ENCODE measurements at regions not wholly inside any gene's neighbourhood (a gene's known extent, or its start where the extent isn't known, plus 50 kb on each side); places are given as distances from the start of the nearest gene placed in this dataset.

GRCh38 chr18:22082408-22082807 lies 87.0 kb upstream of the GATA6 start:
- H3K36me3 Mint-ChIP-seq (ENCODE audit: low read depth) = no peaks in the 10 kb centered on the region

GRCh38 chr18:22084547-22084946 lies 84.8 kb upstream of the GATA6 start:
- ChIA-PET CTCF (no interaction called here), POLR2A (no interaction called here)
- no peak for DNase-seq
- Mint-ChIP-seq H3K36me3 (ENCODE audit: low read depth) (no peaks in the 10 kb centered on the region), H3K4me1 (no peaks in the 10 kb centered on the region), H3K27ac (no peak overlapping the region), H3K9me3 (peaks cover 3% of the 10 kb centered on the region), H3K27me3 (no peaks in the 10 kb centered on the region), H3K4me3 (no peak overlapping the region)

More at GRCh38 chr18:22082408-22082807, 87.0 kb upstream of the GATA6 start:
- Mint-ChIP-seq H3K27me3 (no peaks in the 10 kb centered on the region), H3K4me1 (no peaks in the 10 kb centered on the region), H3K27ac (no peak overlapping the region), H3K4me3 (no peak overlapping the region), H3K9me3 (peaks cover 3% of the 10 kb centered on the region)
- ChIA-PET CTCF (no interaction called here), POLR2A (no interaction called here)
- no peak for DNase-seq

DNA sequence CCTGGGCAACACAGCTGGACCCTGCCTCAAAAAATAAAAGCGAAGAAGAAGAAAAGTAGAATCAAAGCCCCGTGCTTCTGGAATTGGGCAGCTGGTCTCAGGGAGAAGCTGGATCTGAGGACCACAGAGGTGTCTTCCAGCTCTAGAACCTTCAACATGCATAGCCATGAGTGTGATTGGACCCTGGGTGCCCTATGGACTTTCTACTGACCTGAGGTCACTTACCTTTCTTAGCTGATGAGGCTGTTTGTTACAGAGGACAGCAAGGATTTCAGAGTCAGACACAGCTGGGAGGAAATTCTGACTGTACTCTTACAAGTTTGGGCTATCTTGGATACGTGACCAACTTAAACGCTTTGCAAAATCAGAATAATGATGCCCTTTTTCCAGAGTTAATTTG lies 82.4 kb upstream of the GATA6 start:
- ChIA-PET POLR2A (no interaction called here), CTCF (interaction anchor here (0.6 kb wide), 1 partner anchor 583 kb away, joined by 5 read pairs; no protein-coding TSS in a partner anchor)
- Mint-ChIP-seq H3K27ac (no peak overlapping the region), H3K9me3 (no peaks in the 10 kb centered on the region), H3K4me1 (no peaks in the 10 kb centered on the region), H3K4me3 (no peak overlapping the region), H3K27me3 (no peaks in the 10 kb centered on the region), H3K36me3 (ENCODE audit: low read depth) (no peaks in the 10 kb centered on the region)
- DNase-seq = no peak

DNA sequence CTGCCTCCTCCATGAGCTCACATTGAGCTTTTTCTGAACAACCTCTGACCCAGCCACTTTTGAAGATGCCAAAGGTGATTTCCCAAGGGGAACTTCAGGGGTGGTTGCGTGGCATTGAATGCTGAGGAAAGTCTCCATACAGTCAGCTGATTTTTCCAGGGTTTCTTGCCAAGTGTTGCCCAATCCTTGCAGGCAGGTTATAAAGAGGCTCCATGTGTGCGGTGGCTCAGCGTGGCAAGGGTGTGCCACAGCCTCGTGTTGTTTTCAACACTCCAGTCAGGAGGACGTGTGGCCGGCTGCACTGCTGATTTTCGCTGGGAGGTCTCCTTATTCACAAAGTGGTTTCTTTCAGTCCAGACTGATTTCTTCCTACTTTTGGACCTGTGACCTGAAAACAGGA lies 81.4 kb upstream of the GATA6 start:
- no peak overlapping the region for H3K4me3 Mint-ChIP-seq
- POLR2A ChIA-PET = no interaction called here
- DNase-seq = no peak
- no peak overlapping the region for H3K27ac Mint-ChIP-seq
- H3K36me3 Mint-ChIP-seq (ENCODE audit: low read depth) = no peaks in the 10 kb centered on the region
- CTCF ChIA-PET = no interaction called here
- no peaks in the 10 kb centered on the region for H3K27me3 Mint-ChIP-seq
- no peaks in the 10 kb centered on the region for H3K4me1 Mint-ChIP-seq
- no peaks in the 10 kb centered on the region for H3K9me3 Mint-ChIP-seq

DNA sequence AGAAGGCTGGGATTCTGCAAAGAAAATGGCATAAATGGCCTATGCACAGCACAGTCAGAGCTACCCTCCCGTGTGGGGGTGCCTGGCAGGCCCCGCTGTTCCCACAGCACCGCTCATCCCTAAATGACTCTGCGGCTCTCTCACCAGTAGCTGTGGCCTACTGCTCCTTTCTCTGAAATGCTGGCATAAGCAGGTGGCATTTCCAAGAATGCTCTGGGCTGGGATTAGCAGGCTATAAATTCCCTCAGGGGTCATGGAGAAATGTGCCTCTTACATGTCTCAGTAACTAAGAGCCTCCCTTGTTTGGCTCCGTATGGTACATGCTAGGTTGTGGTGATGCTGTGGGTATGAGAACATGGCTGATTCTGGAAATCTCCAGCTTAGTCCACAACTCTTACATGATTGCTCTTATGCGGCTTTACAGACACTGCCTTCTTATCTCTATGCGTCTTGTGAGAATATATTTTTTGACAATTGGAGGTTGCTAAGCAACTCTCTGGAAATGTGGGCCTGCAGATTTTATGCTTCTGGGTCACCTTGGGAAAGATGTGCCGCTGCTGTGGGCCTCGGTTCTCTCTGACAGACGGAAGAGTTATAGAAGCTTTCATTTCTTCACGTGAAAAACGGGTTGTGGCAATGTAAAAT lies 80.3 kb upstream of the GATA6 start:
- no peaks in the 10 kb centered on the region for H3K36me3 Mint-ChIP-seq (ENCODE audit: low read depth)
- ChIA-PET POLR2A (no interaction called here), CTCF (no interaction called here)
- no peak overlapping the region for H3K27ac Mint-ChIP-seq
- H3K4me1 Mint-ChIP-seq = no peaks in the 10 kb centered on the region
- no peak overlapping the region for H3K4me3 Mint-ChIP-seq
- no peaks in the 10 kb centered on the region for H3K27me3 Mint-ChIP-seq
- no peaks in the 10 kb centered on the region for H3K9me3 Mint-ChIP-seq
- no peak for DNase-seq

DNA sequence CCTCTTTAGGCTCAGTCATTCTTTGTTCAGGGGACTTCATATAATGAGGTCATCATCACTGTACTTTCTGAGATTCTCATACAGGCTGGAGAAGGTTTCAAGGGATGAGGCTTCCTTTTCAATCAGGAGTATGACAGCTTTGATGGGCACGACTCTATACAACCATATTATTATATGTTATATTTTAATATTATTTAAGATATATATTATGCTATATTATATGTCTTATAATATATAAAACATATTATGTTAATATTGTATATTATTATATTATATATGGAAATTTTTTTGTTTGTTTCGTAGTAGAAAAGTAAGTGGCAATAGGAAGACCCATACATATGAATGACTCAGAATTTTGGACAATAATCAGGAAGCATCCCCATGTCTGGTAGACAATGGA lies 78.0 kb upstream of the GATA6 start:
- Mint-ChIP-seq H3K4me3 (no peak overlapping the region), H3K27ac (no peak overlapping the region), H3K27me3 (no peaks in the 10 kb centered on the region), H3K9me3 (no peaks in the 10 kb centered on the region), H3K36me3 (ENCODE audit: low read depth) (no peaks in the 10 kb centered on the region), H3K4me1 (no peaks in the 10 kb centered on the region)
- ChIA-PET CTCF (no interaction called here), POLR2A (no interaction called here)
- DNase-seq = no peak

DNA sequence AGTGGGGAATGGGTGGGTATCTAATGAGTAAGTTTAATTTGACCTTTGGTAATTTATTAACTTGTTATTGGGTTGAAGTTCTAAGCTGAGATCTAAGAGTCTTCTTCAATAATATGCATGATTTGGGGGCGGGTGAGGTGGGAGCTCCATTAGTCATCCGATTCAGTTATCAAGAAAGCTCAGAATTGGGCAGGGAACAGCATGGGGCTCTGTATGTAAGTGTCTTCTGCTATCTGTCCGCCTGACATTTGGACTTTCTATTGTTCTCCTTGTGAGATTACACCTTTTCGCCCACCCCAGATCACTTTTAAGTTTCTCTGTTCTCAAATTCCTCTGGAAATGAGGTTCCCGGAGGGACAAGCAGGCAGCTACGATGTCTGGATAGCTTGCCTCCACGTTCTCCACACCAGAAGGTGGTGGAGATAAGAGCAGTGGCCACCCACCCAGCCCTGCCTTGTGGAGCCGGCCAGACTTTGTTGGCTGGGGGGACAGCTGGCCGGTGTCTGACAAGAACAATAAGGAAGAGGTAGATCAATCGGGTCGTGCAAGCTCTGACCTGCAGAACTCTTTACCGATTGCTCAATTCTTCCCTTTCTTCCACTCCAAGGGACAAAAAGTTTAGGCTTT lies 75.5 kb upstream of the GATA6 start:
- no peak for DNase-seq
- Mint-ChIP-seq H3K4me1 (no peaks in the 10 kb centered on the region), H3K27ac (no peak overlapping the region), H3K36me3 (ENCODE audit: low read depth) (no peaks in the 10 kb centered on the region), H3K27me3 (no peaks in the 10 kb centered on the region), H3K9me3 (no peaks in the 10 kb centered on the region), H3K4me3 (no peak overlapping the region)
- ChIA-PET POLR2A (no interaction called here), CTCF (no interaction called here)

- POLR2A ChIA-PET = no interaction called here
- Mint-ChIP-seq H3K4me1 (no peaks in the 10 kb centered on the region), H3K4me3 (no peak overlapping the region), H3K27ac (no peak overlapping the region), H3K9me3 (no peaks in the 10 kb centered on the region), H3K36me3 (ENCODE audit: low read depth) (no peaks in the 10 kb centered on the region), H3K27me3 (no peaks in the 10 kb centered on the region)
- CTCF ChIA-PET = no interaction called here
- no peak for DNase-seq
These were observed 75.0 kb upstream of the GATA6 start for GRCh38 chr18:22094358-22094734.

DNA sequence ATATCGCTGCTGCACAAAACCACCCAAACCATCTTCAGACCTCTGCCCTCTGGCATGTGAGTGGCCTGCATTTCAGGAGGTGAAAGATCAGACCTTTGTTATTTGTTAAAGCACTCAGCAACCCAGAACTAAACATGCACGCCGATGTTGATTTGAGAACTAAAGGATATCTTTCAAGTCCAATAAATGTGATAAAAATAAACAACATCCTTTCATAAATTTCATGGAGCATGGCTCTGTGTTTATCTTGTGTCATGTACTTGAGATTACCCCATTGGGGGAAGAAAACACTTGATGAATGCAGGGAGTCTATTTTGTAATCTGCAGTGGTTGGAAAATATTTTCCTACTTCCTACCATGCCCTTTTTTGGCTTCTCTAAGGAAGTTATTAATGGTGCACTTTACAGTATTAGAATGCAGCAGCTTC lies 70.8 kb upstream of the GATA6 start:
- no peaks in the 10 kb centered on the region for H3K27me3 Mint-ChIP-seq
- no peaks in the 10 kb centered on the region for H3K9me3 Mint-ChIP-seq
- no peaks in the 10 kb centered on the region for H3K36me3 Mint-ChIP-seq (ENCODE audit: low read depth)
- H3K4me1 Mint-ChIP-seq = no peaks in the 10 kb centered on the region
- no peak for DNase-seq
- no peak overlapping the region for H3K4me3 Mint-ChIP-seq
- POLR2A ChIA-PET = no interaction called here
- no peak overlapping the region for H3K27ac Mint-ChIP-seq
- CTCF ChIA-PET = no interaction called here

DNA sequence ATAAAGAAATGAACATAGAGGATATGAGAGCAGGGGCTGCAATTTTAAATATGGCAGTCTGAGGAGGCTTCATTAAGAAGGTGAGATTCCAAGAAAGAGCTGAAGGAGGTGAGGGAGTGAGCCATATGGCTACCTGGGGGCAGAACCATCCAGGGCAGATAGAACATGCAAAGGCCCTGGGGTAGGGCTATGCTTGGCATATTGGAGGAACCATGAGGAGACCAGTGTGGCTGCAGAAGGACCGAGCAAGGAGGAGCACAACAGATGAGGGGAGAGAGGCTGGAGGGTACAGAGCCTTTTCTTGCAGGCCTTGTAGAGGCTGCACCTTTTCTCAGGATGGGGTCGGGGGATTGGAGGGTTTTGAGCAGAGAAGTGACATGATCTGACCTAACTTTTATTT lies 69.5 kb upstream of the GATA6 start:
- no peaks in the 10 kb centered on the region for H3K4me1 Mint-ChIP-seq
- CTCF ChIA-PET = no interaction called here
- no peak overlapping the region for H3K27ac Mint-ChIP-seq

DNA sequence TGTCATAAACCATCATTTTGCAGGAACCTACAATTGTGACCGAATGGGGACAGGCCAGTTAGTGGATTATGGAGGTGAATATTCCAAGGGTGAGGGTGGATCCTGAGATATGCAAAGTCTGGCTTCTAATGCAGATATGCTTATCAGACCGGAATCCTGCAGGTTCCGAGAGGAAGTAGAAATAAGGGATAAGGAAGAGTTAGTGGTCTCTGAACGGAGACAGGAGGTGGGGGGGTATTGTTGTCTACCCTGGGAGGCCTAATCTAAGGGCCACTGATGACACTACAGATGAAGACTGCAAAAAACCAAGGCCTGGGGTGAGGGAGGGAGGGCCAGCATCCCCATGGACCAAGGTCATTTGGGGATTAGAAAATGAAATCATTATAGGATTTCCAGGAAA lies 67.7 kb upstream of the GATA6 start:
- Mint-ChIP-seq H3K36me3 (ENCODE audit: low read depth) (no peaks in the 10 kb centered on the region), H3K27me3 (no peaks in the 10 kb centered on the region), H3K27ac (no peak overlapping the region), H3K4me3 (no peak overlapping the region), H3K9me3 (no peaks in the 10 kb centered on the region), H3K4me1 (no peaks in the 10 kb centered on the region)
- CTCF ChIA-PET = no interaction called here
- POLR2A ChIA-PET = no interaction called here
- no peak for DNase-seq

More for the DNA sequence above, 69.5 kb upstream of the GATA6 start:
- POLR2A ChIA-PET = no interaction called here
- no peak overlapping the region for H3K4me3 Mint-ChIP-seq
- no peaks in the 10 kb centered on the region for H3K36me3 Mint-ChIP-seq (ENCODE audit: low read depth)
- no peaks in the 10 kb centered on the region for H3K9me3 Mint-ChIP-seq
- DNase-seq = no peak
- no peaks in the 10 kb centered on the region for H3K27me3 Mint-ChIP-seq

- Mint-ChIP-seq H3K36me3 (ENCODE audit: low read depth) (no peaks in the 10 kb centered on the region), H3K9me3 (no peaks in the 10 kb centered on the region), H3K27ac (no peak overlapping the region), H3K27me3 (no peaks in the 10 kb centered on the region), H3K4me1 (no peaks in the 10 kb centered on the region), H3K4me3 (no peak overlapping the region)
- POLR2A ChIA-PET = no interaction called here
- DNase-seq = no peak
- CTCF ChIA-PET = no interaction called here
These were observed 66.3 kb upstream of the GATA6 start for GRCh38 chr18:22102953-22103646.

- H3K4me1 Mint-ChIP-seq = no peaks in the 10 kb centered on the region
- no peak for DNase-seq
- POLR2A ChIA-PET = no interaction called here
- H3K36me3 Mint-ChIP-seq (ENCODE audit: low read depth) = no peaks in the 10 kb centered on the region
- CTCF ChIA-PET = no interaction called here
- H3K9me3 Mint-ChIP-seq = no peaks in the 10 kb centered on the region
- no peak overlapping the region for H3K4me3 Mint-ChIP-seq
- H3K27me3 Mint-ChIP-seq = no peaks in the 10 kb centered on the region
- no peak overlapping the region for H3K27ac Mint-ChIP-seq
These were observed 65.8 kb upstream of the GATA6 start for GRCh38 chr18:22103647-22104031.

Data from activated CD4-positive, alpha-beta memory T cell treated with anti-CD3 and anti-CD28 coated beads, Interleukin-2, amount 10 ng/mL, durations not matched to agents 7 days and 5 days (primary cell).